HEK293 (cell line): ENCODE measurements at regions not wholly inside any gene's neighbourhood (a gene's known extent, or its start where the extent isn't known, plus 50 kb on each side); places are given as distances from the start of the nearest gene placed in this dataset.
"Not testable (repeated sequence)": the region's sequence is repeated elsewhere in the genome, so short reads cannot be mapped to it uniquely, and the experiment has no call there.

Experiments used
- CTCF ChIA-PET: fragments of 350-600 bp; formaldehyde crosslinking; extraction: SDS; loops from one replicate; lab custom pipeline; 2021; ENCODE audit warnings: antibody characterized with exemption; lab: Yijun Ruan, JAX
- POLR2A ChIA-PET: fragments of 300-600 bp; formaldehyde crosslinking; extraction: SDS; loops from one replicate; lab custom pipeline; 2020; ENCODE audit warnings: antibody characterized with exemption, inconsistent platforms; lab: Yijun Ruan, JAX
- H3K27ac ChIP-seq: fragments of 200-500 bp; sonication (Bioruptor generic); 2 replicates; pipeline ENCODE4 v1.5.1; 2014; ENCODE audit warnings: low read depth, low read length, control low read depth, inconsistent platforms; ENCODE audit errors: extremely low read depth
- H3K36me3 ChIP-seq, 2 experiments: fragments of 200-500 bp in 1 of 2; sonication (Bioruptor generic) in 1 of 2; 1 replicate in 1 of 2; 2 replicates in 1 of 2; pipeline ENCODE4 v1.5.1; 2014 to 2017; ENCODE audit warnings: inconsistent platforms in 2 of 2, low read length in 2 of 2; ENCODE audit not compliant: control insufficient read depth in 2 of 2, insufficient read depth in 1 of 2
- H3K4me1 ChIP-seq: fragments of 200-500 bp; sonication (Bioruptor generic); 2 replicates; pipeline ENCODE4 v1.5.1; 2014; ENCODE audit warnings: mild to moderate bottlenecking, low read length, inconsistent platforms; ENCODE audit not compliant: control insufficient read depth, insufficient read depth
- H3K4me3 ChIP-seq: 2 replicates; pipeline ENCODE4 v1.5.1; 2011; ENCODE audit warnings: low read depth, mild to moderate bottlenecking, control low read depth, low read length, moderate library complexity
- H3K9me3 ChIP-seq: fragments of 200-500 bp; sonication (Bioruptor generic); 2 replicates; pipeline ENCODE4 v1.5.1; 2014; ENCODE audit warnings: low read depth, low read length, inconsistent platforms; ENCODE audit not compliant: control insufficient read depth, insufficient read depth
- ZBTB1 ChIP-seq: fragments of 450-650 bp; formaldehyde crosslinking; IDR thresholded peaks from 2 replicates; pipeline ENCODE4 v1.5.1; 2016; ENCODE audit warnings: missing biosample characterization, missing genetic modification characterization
- ZBTB49 ChIP-seq: fragments of 450-650 bp; formaldehyde crosslinking; IDR thresholded peaks from 2 replicates; pipeline ENCODE4 v1.5.1; 2016; ENCODE audit warnings: missing biosample characterization, missing genetic modification characterization, low read depth
- ZFHX2 ChIP-seq: fragments of 450-650 bp; formaldehyde crosslinking; conservative IDR thresholded peaks from 2 replicates; pipeline ENCODE4 v1.5.1; 2016; ENCODE audit warnings: missing biosample characterization, missing genetic modification characterization
- ZNF146 ChIP-seq: fragments of 450-650 bp; formaldehyde crosslinking; IDR thresholded peaks from 2 replicates; pipeline ENCODE4 v1.5.1; 2016; ENCODE audit warnings: missing biosample characterization, missing genetic modification characterization
- ZNF157 ChIP-seq: fragments of 450-650 bp; formaldehyde crosslinking; IDR thresholded peaks from 2 replicates; pipeline ENCODE4 v1.5.1; 2016; ENCODE audit warnings: missing biosample characterization, missing genetic modification characterization
- ZNF324 ChIP-seq: fragments of 450-650 bp; formaldehyde crosslinking; IDR thresholded peaks from 2 replicates; pipeline ENCODE4 v1.5.1; 2016; ENCODE audit warnings: missing biosample characterization, missing genetic modification characterization
- ZNF391 ChIP-seq: fragments of 450-650 bp; formaldehyde crosslinking; IDR thresholded peaks from 2 replicates; pipeline ENCODE4 v1.5.1; 2016; ENCODE audit warnings: low read depth, missing biosample characterization, missing genetic modification characterization, borderline replicate concordance
- ZNF621 ChIP-seq: fragments of 450-650 bp; formaldehyde crosslinking; IDR thresholded peaks from 2 replicates; pipeline ENCODE4 v1.5.1; 2017; ENCODE audit warnings: missing biosample characterization, missing genetic modification characterization
- ZNF701 ChIP-seq: fragments of 450-650 bp; formaldehyde crosslinking; IDR thresholded peaks from 2 replicates; pipeline ENCODE4 v1.5.1; 2016; ENCODE audit warnings: missing biosample characterization, missing genetic modification characterization

- TF ChIP-seq ZNF391, result no peak
These were observed 161.1 kb downstream of the CRPPA start (continued) for GRCh38 chr7:16260236-16260728.

GRCh38 chr7:16256419-16256818 lies 164.9 kb downstream of the CRPPA start:
- CTCF ChIA-PET, H3K36me3 ChIP-seq, POLR2A ChIA-PET, H3K9me3 ChIP-seq, H3K27ac ChIP-seq, H3K4me1 ChIP-seq, H3K4me3 ChIP-seq: not testable (repeated sequence)
- TF ChIP-seq ZNF146, result peak; percentile 34; the same call in 1 of the 2 replicates

- POLR2A ChIA-PET, H3K4me1 ChIP-seq, H3K4me3 ChIP-seq, H3K36me3 ChIP-seq, H3K27ac ChIP-seq, H3K9me3 ChIP-seq, CTCF ChIA-PET: not testable (repeated sequence)
These were observed 165.4 kb downstream of the CRPPA start for GRCh38 chr7:16255952-16256351.

GRCh38 chr7:16250655-16251054 lies 170.7 kb downstream of the CRPPA start:
- H3K4me1 ChIP-seq, POLR2A ChIA-PET, H3K36me3 ChIP-seq, H3K9me3 ChIP-seq, H3K4me3 ChIP-seq, H3K27ac ChIP-seq: not testable (repeated sequence)
- CTCF ChIA-PET, result interaction anchor here (0.6 to 0.7 kb wide), 2 partner anchors 47 to 759 kb away, joined by 4 read pairs; no protein-coding TSS in a partner anchor

GRCh38 chr7:16249204-16249603 lies 172.1 kb downstream of the CRPPA start:
- CTCF ChIA-PET, POLR2A ChIA-PET, H3K4me1 ChIP-seq: not testable (repeated sequence)

GRCh38 chr7:16248556-16248955 lies 172.8 kb downstream of the CRPPA start:
- H3K9me3 ChIP-seq, CTCF ChIA-PET, POLR2A ChIA-PET: not testable (repeated sequence)

More at GRCh38 chr7:16249204-16249603, 172.1 kb downstream of the CRPPA start:
- not testable (repeated sequence) for H3K4me3 ChIP-seq, H3K27ac ChIP-seq, H3K36me3 ChIP-seq, H3K9me3 ChIP-seq

GRCh38 chr7:16244469-16244868 lies 176.9 kb downstream of the CRPPA start:
- Histone ChIP-seq H3K36me3 (no peaks in the 10 kb centered on the region), H3K27ac (no peak overlapping the region), H3K4me1 (no peaks in the 10 kb centered on the region), H3K9me3 (no peaks in the 10 kb centered on the region), H3K4me3 (no peak overlapping the region)
- no peak for TF ChIP-seq ZNF621 (tag by site-specific recombination)
- no peak for TF ChIP-seq ZBTB1 (tag by site-specific recombination)
- no peak for TF ChIP-seq ZNF701 (tag by site-specific recombination)
- no peak for TF ChIP-seq ZBTB49 (tag by site-specific recombination)
- no peak for TF ChIP-seq ZNF324 (tag by site-specific recombination)
- TF ChIP-seq ZNF157 (tag by site-specific recombination), result no peak
- TF ChIP-seq ZFHX2, result no peak
- CTCF ChIA-PET, result no interaction called here
- POLR2A ChIA-PET, result no interaction called here

More at GRCh38 chr7:16248556-16248955, 172.8 kb downstream of the CRPPA start:
- not testable (repeated sequence) for H3K4me3 ChIP-seq, H3K36me3 ChIP-seq, H3K4me1 ChIP-seq, H3K27ac ChIP-seq
